Pons (tissue), 1 donor: ENCODE measurements at regions not wholly inside any gene's neighbourhood (a gene's known extent, or its start where the extent isn't known, plus 50 kb on each side); places are given as distances from the start of the nearest gene placed in this dataset.

Experiments
- DNase-seq: peaks from one replicate; pipeline ENCODE4 v3.0.0-alpha.2; 2016; ENCODE audit warnings: low spot score

- DNase-seq = no peak
Observed at GRCh38 chr1:22350171-22350923, 101.3 kb upstream of the ZBTB40 start.

DNA sequence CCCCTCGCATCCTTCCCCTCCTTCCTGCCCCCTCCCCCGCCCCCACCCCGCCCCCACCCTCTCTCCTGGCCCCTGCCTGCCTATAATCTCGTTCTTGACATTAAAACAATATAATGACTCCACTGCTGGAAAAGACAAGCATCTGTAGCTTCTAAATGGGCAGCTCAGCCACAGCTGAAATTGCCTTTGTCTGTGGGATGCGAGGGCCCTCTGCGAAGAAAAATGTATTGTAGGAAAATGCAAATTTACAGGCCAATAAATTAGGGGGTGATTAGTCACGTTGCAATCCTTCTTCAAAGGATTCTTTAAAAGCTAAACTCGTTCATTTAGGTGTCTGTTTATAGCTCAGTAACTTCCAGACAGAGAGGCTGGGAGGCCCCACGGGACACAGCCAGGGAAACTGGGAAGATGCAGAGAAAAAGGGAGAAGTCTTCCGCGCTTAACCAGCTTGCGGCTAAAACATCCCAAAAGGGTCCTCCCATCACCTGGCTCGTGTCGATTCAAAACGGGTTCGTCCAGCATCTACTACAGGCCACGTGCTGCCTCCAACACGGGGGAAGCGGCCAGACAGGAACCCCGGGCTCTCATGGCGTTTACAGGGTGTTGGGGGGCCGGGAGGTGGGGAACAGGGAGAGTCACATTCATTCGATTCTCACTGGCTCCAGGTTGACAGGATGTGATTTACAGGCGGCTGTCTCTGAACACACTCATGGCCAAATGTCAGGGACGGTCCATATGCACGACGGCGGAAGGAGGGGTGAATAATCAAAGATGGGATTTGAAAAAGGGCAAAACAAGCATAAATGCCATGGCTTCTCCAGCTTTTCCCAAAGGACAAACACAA lies 100.5 kb upstream of the ZBTB40 start:
- DNase-seq = no peak

- DNase-seq = no peak
Observed at GRCh38 chr1:22351768-22352080, 99.9 kb upstream of the ZBTB40 start.

- no peak for DNase-seq
Observed at GRCh38 chr1:22352355-22352754, 99.3 kb upstream of the ZBTB40 start.

DNA sequence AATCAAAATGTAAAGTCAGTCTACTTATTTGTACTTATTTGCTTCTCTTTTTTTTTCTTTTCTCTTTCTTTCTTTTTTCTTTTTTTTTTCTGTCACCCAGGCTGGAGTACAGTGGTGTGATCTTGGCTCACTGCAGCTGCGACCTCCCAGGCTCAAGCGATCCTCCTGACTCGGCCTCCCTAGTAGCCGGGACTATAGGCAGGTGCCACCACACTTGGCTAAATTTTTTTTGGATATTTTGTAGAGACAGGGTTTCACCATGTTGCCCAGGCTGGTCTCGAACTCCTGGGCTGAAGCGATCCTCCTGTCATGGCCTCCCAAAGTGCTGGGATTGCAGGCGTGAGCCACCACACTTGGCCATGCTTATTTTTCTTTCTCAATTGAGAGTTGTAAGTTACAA lies 98.8 kb upstream of the ZBTB40 start:
- no peak for DNase-seq

GRCh38 chr1:22359427-22359826 lies 92.2 kb upstream of the ZBTB40 start:
- no peak for DNase-seq

- no peak for DNase-seq
Observed at GRCh38 chr1:22362626-22363402, 88.8 kb upstream of the ZBTB40 start.

GRCh38 chr1:22363403-22364325 lies 88.0 kb upstream of the ZBTB40 start:
- no peak for DNase-seq

- DNase-seq = no peak
Observed at GRCh38 chr1:22364326-22364650, 87.4 kb upstream of the ZBTB40 start.

- DNase-seq = no peak
Observed at GRCh38 chr1:22364764-22365163, 86.9 kb upstream of the ZBTB40 start.

DNA sequence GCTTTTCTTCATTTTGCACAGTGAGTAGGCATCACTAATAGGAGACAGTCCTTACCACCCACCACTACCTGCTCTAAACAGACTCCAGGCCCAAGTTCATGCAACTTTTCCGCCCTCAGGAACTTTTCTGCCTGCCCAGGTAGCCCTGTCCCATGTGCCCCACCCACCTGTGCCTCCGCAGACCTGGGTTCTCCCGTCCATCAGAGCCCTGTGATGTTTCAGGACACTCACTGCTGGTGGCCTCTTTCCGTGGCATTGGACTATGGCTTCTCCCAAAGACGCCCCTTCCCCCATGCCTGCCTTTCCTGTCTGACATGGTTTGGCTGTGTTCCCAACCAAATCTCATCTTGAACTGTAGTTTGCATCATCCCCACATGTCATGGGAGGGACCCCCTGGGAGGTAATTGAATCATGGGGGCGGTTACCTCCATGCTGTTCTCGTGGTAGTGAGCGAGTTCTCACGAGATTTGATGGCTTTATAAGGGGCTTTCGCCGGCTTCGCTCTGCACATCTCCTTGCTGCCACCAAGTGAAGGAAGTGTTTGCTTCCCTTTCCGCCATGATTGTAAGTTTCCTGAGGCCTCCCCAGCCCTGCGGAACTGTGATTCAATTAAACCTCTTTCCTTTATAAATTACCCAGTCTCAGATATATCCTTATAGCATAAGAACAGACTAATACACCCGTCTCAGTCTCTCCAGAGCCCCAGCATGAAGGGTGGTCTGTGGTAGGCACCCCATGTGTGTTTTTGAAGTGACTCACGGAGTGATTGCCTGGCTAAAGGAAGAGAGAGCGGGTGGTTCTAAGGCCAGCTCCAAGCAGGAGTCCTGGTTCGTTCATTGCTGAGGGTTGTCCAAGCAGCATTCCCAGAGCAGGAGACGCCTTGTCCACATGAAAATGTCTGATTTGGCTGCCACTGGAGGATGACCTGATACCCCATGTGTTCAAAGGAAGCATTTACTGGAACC lies 86.0 kb upstream of the ZBTB40 start:
- no peak for DNase-seq

GRCh38 chr1:22366346-22366745 lies 85.3 kb upstream of the ZBTB40 start:
- DNase-seq = no peak

- DNase-seq = no peak
Observed at GRCh38 chr1:22368125-22368524, 83.5 kb upstream of the ZBTB40 start.

GRCh38 chr1:22369294-22370189 lies 82.1 kb upstream of the ZBTB40 start:
- DNase-seq = no peak

GRCh38 chr1:22370190-22370498 lies 81.5 kb upstream of the ZBTB40 start:
- no peak for DNase-seq

GRCh38 chr1:22371408-22371807 lies 80.2 kb upstream of the ZBTB40 start:
- no peak for DNase-seq

DNA sequence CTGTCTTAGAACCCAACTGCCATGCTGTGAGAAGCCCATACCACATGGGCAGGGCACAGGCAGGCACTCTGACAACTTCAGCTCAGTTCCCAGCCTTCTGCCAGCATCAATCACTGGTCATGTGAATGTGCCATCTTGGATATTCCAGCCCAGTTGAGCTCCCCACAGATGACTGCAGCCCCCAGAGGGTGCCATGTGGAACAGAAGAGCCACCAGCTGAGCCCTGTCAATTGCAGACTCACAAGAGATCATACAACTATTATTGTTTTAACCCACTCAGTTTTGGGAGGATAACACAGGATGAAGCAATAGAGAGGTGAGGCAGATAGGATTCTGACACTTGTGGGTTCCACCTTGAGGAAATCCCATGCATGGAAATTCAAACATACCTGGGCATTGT lies 78.4 kb upstream of the ZBTB40 start:
- DNase-seq = no peak

GRCh38 chr1:22374001-22374400 lies 77.7 kb upstream of the ZBTB40 start:
- DNase-seq = no peak

DNA sequence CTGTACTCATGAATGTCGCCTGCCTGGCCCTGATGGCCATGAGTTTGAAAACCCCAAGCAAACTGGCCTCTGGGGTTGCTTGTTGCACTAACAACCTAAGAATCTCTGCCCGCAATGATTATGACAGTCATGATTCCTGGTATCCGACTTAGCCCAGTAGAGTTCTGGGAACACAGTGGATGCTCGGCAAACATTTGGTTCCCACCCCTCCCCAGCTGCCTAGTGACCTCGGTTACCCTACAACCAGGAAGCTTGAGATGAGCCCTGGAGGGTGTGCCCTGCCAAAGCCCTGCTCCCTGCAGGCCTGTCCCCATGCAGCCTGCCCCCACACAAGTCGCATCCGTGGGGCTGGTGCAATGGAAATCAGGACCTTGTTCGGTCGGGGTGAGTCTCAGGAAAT lies 76.0 kb upstream of the ZBTB40 start:
- no peak for DNase-seq

DNA sequence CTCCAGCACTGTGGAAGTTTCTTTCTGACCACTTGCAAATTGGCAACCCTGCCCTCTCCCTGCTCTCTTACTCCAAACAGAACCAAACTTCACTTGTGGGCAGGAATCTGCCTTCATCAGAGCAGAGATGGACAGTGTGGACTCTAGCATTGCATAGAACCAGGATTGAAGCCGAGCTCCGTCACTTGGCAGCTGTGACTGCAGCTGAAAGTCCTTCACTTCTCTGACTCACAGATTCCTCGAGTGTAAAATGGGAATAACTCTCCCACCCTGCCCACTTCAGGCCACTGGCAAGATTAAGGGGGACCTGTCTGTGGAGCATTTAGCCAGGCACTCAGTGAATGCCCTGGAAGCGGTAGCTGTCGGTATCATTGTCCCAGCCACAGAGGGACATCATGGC lies 75.7 kb upstream of the ZBTB40 start:
- DNase-seq = no peak
